GM21381 (cell line): ENCODE measurements at regions not wholly inside any gene's neighbourhood (a gene's known extent, or its start where the extent isn't known, plus 50 kb on each side); places are given as distances from the start of the nearest gene placed in this dataset.

ENCODE experiments used
- ATAC-seq: cut with Tn5 transposase; IDR thresholded peaks from one replicate; pipeline ENCODE4 v1.9.1; 2021; ENCODE audit warnings: mild to moderate bottlenecking, moderate library complexity; ENCODE audit not compliant: unreplicated experiment

- ATAC-seq: no peak
Measured at GRCh38 chr1:57696043-57696442, 272.2 kb upstream of the DAB1 start.

GRCh38 chr1:57686306-57686705 lies 262.4 kb upstream of the DAB1 start:
- no peak for ATAC-seq

GRCh38 chr1:57683037-57683942 lies 259.4 kb upstream of the DAB1 start:
- ATAC-seq: no peak

- no peak for ATAC-seq
Measured at GRCh38 chr1:57678138-57678537, 254.3 kb upstream of the DAB1 start.

- ATAC-seq: no peak
Measured at GRCh38 chr1:57675776-57676175, 251.9 kb upstream of the DAB1 start.

GRCh38 chr1:57674801-57675200 lies 250.9 kb upstream of the DAB1 start:
- ATAC-seq: no peak

GRCh38 chr1:57672346-57673140 lies 248.7 kb upstream of the DAB1 start:
- no peak for ATAC-seq

- ATAC-seq: no peak
Measured at GRCh38 chr1:57671750-57672149, 247.9 kb upstream of the DAB1 start.

GRCh38 chr1:57659804-57660203 lies 235.9 kb upstream of the DAB1 start:
- no peak for ATAC-seq

- ATAC-seq: no peak
Measured at GRCh38 chr1:57655161-57655560, 231.3 kb upstream of the DAB1 start.

GRCh38 chr1:57644667-57645066 lies 220.8 kb upstream of the DAB1 start:
- no peak for ATAC-seq

GRCh38 chr1:57638239-57638638 lies 214.4 kb upstream of the DAB1 start:
- ATAC-seq: no peak

- no peak for ATAC-seq
Measured at GRCh38 chr1:57637155-57637554, 213.3 kb upstream of the DAB1 start.

- no peak for ATAC-seq
Measured at GRCh38 chr1:57633881-57634280, 210.0 kb upstream of the DAB1 start.

GRCh38 chr1:57633056-57633455 lies 209.2 kb upstream of the DAB1 start:
- ATAC-seq: no peak

- ATAC-seq: no peak
Measured at GRCh38 chr1:57632401-57632800, 208.5 kb upstream of the DAB1 start.

- no peak for ATAC-seq
Measured at GRCh38 chr1:57627612-57628011, 203.8 kb upstream of the DAB1 start.

GRCh38 chr1:57623791-57624538 lies 200.1 kb upstream of the DAB1 start:
- no peak for ATAC-seq

GRCh38 chr1:57623039-57623790 lies 199.4 kb upstream of the DAB1 start:
- no peak for ATAC-seq

GRCh38 chr1:57621776-57622175 lies 197.9 kb upstream of the DAB1 start:
- no peak for ATAC-seq

- ATAC-seq: no peak
Measured at GRCh38 chr1:57620605-57621004, 196.7 kb upstream of the DAB1 start.
